H9 (cell line): ENCODE measurements at regions not wholly inside any gene's neighbourhood (a gene's known extent, or its start where the extent isn't known, plus 50 kb on each side); places are given as distances from the start of the nearest gene placed in this dataset.

Experiments
- DNase-seq: peaks from one replicate; pipeline ENCODE4 v3.0.0-alpha.2; 2017
- H2AFZ ChIP-seq: one replicate; pipeline ENCODE4 v1.6.1; 2013; ENCODE audit warnings: mild to moderate bottlenecking, low read length, control low read depth, moderate library complexity
- H2AK5ac ChIP-seq: 2 replicates; pipeline ENCODE4 v1.6.1; 2013; ENCODE audit warnings: low read length, control low read depth, mixed read lengths; ENCODE audit not compliant: insufficient read length
- H2BK120ac ChIP-seq: one replicate; pipeline ENCODE4 v1.6.1; 2013; ENCODE audit warnings: low read depth, mild to moderate bottlenecking, low read length, control low read depth, inconsistent platforms; ENCODE audit not compliant: poor library complexity, severe bottlenecking
- H2BK12ac ChIP-seq: 2 replicates; pipeline ENCODE4 v1.6.1; 2013; ENCODE audit warnings: low read length, control low read depth, mixed read lengths, low read depth; ENCODE audit not compliant: insufficient read length
- H2BK15ac ChIP-seq: 2 replicates; pipeline ENCODE4 v1.6.1; 2013; ENCODE audit warnings: low read depth, low read length, control low read depth
- H2BK20ac ChIP-seq: one replicate; pipeline ENCODE4 v1.6.1; 2013; ENCODE audit warnings: low read depth, mild to moderate bottlenecking, low read length, control low read depth, inconsistent platforms; ENCODE audit not compliant: poor library complexity, severe bottlenecking
- H2BK5ac ChIP-seq: 2 replicates; pipeline ENCODE4 v1.6.1; 2013; ENCODE audit warnings: low read length, control low read depth, mixed read lengths; ENCODE audit not compliant: insufficient read length
- H3K14ac ChIP-seq: 2 replicates; pipeline ENCODE4 v1.6.1; 2013; ENCODE audit warnings: low read length, control low read depth; ENCODE audit not compliant: insufficient read depth
- H3K18ac ChIP-seq: 2 replicates; pipeline ENCODE4 v1.6.1; 2013; ENCODE audit warnings: low read depth, mild to moderate bottlenecking, mixed read lengths, low read length, control low read depth; ENCODE audit not compliant: insufficient read length
- H3K23ac ChIP-seq: 2 replicates; pipeline ENCODE4 v1.6.1; 2013; ENCODE audit warnings: low read length, control low read depth, mixed read lengths, low read depth; ENCODE audit not compliant: insufficient read length
- H3K23me2 ChIP-seq: 2 replicates; pipeline ENCODE4 v1.6.1; 2013; ENCODE audit warnings: low read depth, mild to moderate bottlenecking, mixed read lengths, low read length, control low read depth; ENCODE audit not compliant: insufficient read length, poor library complexity, severe bottlenecking
- H3K27ac ChIP-seq: 2 replicates; pipeline ENCODE4 v1.5.1; 2013; ENCODE audit warnings: low read length, control low read depth, mixed read lengths, low read depth; ENCODE audit not compliant: insufficient read length
- H3K27me3 ChIP-seq: 2 replicates; pipeline ENCODE4 v1.6.1; 2013; ENCODE audit warnings: low read length, control low read depth, inconsistent platforms; ENCODE audit not compliant: insufficient read depth
- H3K4ac ChIP-seq: 2 replicates; pipeline ENCODE4 v1.6.1; 2013; ENCODE audit warnings: low read depth, mild to moderate bottlenecking, control low read depth, inconsistent platforms, low read length, moderate library complexity
- H3K4me1 ChIP-seq: 2 replicates; pipeline ENCODE4 v1.6.1; 2013; ENCODE audit warnings: low read length, control low read depth, inconsistent platforms; ENCODE audit not compliant: insufficient read depth
- H3K4me2 ChIP-seq: 2 replicates; pipeline ENCODE4 v1.6.1; 2013; ENCODE audit warnings: low read length, control low read depth, mixed read lengths; ENCODE audit not compliant: insufficient read length, insufficient read depth
- H3K56ac ChIP-seq: 2 replicates; pipeline ENCODE4 v1.6.1; 2013; ENCODE audit warnings: low read depth, mild to moderate bottlenecking, mixed read lengths, low read length, control low read depth; ENCODE audit not compliant: insufficient read length
- H3K79me1 ChIP-seq: 2 replicates; pipeline ENCODE4 v1.6.1; 2013; ENCODE audit warnings: low read depth, mild to moderate bottlenecking, moderate library complexity, low read length, control low read depth, inconsistent platforms; ENCODE audit not compliant: insufficient read depth, poor library complexity, severe bottlenecking
- H3K79me2 ChIP-seq: 2 replicates; pipeline ENCODE4 v1.6.1; 2013; ENCODE audit warnings: low read length, control low read depth, inconsistent platforms; ENCODE audit not compliant: insufficient read depth
- H3K9ac ChIP-seq: 2 replicates; pipeline ENCODE4 v1.6.1; 2013; ENCODE audit warnings: low read length, control low read depth, mixed read lengths; ENCODE audit not compliant: insufficient read length; ENCODE audit errors: extremely low read depth
- H3K9me3 ChIP-seq: one replicate; pipeline ENCODE4 v1.6.1; 2013; ENCODE audit warnings: low read depth, low read length, inconsistent platforms; ENCODE audit not compliant: control insufficient read depth
- H3T11ph ChIP-seq: one replicate; pipeline ENCODE4 v1.6.1; 2013; ENCODE audit warnings: mild to moderate bottlenecking, low read length, control low read depth, inconsistent platforms
- H4K20me1 ChIP-seq: one replicate; pipeline ENCODE4 v1.6.1; 2013; ENCODE audit not compliant: control insufficient read depth, insufficient read length, insufficient read depth
- H4K5ac ChIP-seq: 2 replicates; pipeline ENCODE4 v1.6.1; 2013; ENCODE audit warnings: low read depth, mild to moderate bottlenecking, mixed read lengths, low read length, control low read depth; ENCODE audit not compliant: insufficient read length
- H4K8ac ChIP-seq: replicated peaks from 2 replicates; pipeline ENCODE4 v1.6.1; 2013; ENCODE audit warnings: low read length, control low read depth, mixed read lengths, low read depth; ENCODE audit not compliant: insufficient read length
- H4K91ac ChIP-seq: 2 replicates; pipeline ENCODE4 v1.6.1; 2013; ENCODE audit warnings: low read depth, mild to moderate bottlenecking, moderate library complexity, mixed read lengths, low read length, control low read depth; ENCODE audit not compliant: insufficient read length
- H3K27ac Mint-ChIP-seq, 3 experiments: 2 replicates in 2 of 3; 3 replicates in 1 of 3; pipeline ENCODE4 v1.8.0; 2020 to 2021; ENCODE audit warnings: mixed read lengths in 3 of 3, mild to moderate bottlenecking in 1 of 3, moderate library complexity in 1 of 3
- H3K27me3 Mint-ChIP-seq: 2 replicates; pipeline ENCODE4 v1.8.0; 2021; ENCODE audit warnings: low read depth, mild to moderate bottlenecking, moderate library complexity, mixed read lengths
- H3K36me3 Mint-ChIP-seq, 3 experiments: 2 replicates in 2 of 3; 3 replicates in 1 of 3; pipeline ENCODE4 v1.8.0; 2020 to 2021; ENCODE audit warnings: low read depth in 3 of 3, mixed read lengths in 3 of 3; ENCODE audit not compliant: insufficient read depth in 1 of 3
- H3K4me1 Mint-ChIP-seq, 2 experiments: 2 replicates each; pipeline ENCODE4 v1.8.0; 2020; ENCODE audit warnings: mixed read lengths in 2 of 2
- H3K4me3 Mint-ChIP-seq, 2 experiments: 2 replicates in 1 of 2; 3 replicates in 1 of 2; pipeline ENCODE4 v1.8.0; 2020 to 2021; ENCODE audit warnings: mild to moderate bottlenecking in 2 of 2, mixed read lengths in 2 of 2, moderate library complexity in 1 of 2
- H3K9me3 Mint-ChIP-seq, 2 experiments: 2 replicates in 1 of 2; 3 replicates in 1 of 2; pipeline ENCODE4 v1.8.0; 2020; ENCODE audit warnings: mild to moderate bottlenecking in 2 of 2, mixed read lengths in 2 of 2, moderate library complexity in 1 of 2
- CTCF ChIP-seq: fragments of 200-600 bp; sonication (generic); conservative IDR thresholded peaks from 3 replicates; pipeline ENCODE4 v1.8.0; 2021; ENCODE audit warnings: antibody characterized with exemption, mild to moderate bottlenecking
- WGBS: extraction: QIAGEN DNeasy Blood & Tissue Kit; methylation state at CpG from one replicate; pipeline ENCODE4 v1.1.7; 2013; ENCODE audit warnings: missing lambda C conversion rate, low lambda C conversion rate, mixed read lengths; ENCODE audit not compliant: insufficient read length; ENCODE audit errors: extremely low coverage; 5-methylcytosine and 5-hydroxymethylcytosine counted together

- Histone ChIP-seq H2BK20ac (no peak overlapping the region), H3K4me2 (no peak overlapping the region), H2BK5ac (no peak overlapping the region), H2BK120ac (no peak overlapping the region), H3K79me2 (no peaks in the 10 kb centered on the region), H2BK12ac (no peak overlapping the region), H4K5ac (no peak overlapping the region), H4K8ac (no peak overlapping the region), H3K56ac (no peak overlapping the region), H3K79me1 (no peaks in the 10 kb centered on the region), H3K23me2 (no peaks in the 10 kb centered on the region), H3K23ac (no peak overlapping the region), H2AFZ (no peak overlapping the region), H3K9ac (no peak overlapping the region), H3K14ac (no peak overlapping the region), H4K20me1 (no peaks in the 10 kb centered on the region), H2AK5ac (no peak overlapping the region), H3K4ac (no peak overlapping the region), H2BK15ac (no peak overlapping the region), H3K27ac (no peak overlapping the region), H3K9me3 (no peaks in the 10 kb centered on the region), H3T11ph (no peak overlapping the region), H3K4me1 (peaks cover 12% of the 10 kb centered on the region; the same call in 1 of the 2 replicates), H4K91ac (no peak overlapping the region), H3K18ac (no peak overlapping the region), H3K27me3 (no peaks in the 10 kb centered on the region)
- no CpG with 5 or more reads among the region's 4 CpGs for WGBS
- Mint-ChIP-seq H3K9me3 (peaks cover 2 to 3% of the 10 kb centered on the region in 2 experiments; a peak in 4 of 5 replicates), H3K27ac (no peak overlapping the region), H3K36me3 (peaks cover 0 to under 1% (median 0%) of the 10 kb centered on the region in 3 experiments; a peak in 1 of 7 replicates), H3K4me3 (no peak overlapping the region), H3K4me1 (peaks cover 20 to 24% of the 10 kb centered on the region in 2 experiments), H3K27me3 (no peaks in the 10 kb centered on the region)
- TF ChIP-seq CTCF = no peak
- no peak for DNase-seq
Observed at GRCh38 chr16:73527187-73527586, 479.3 kb upstream of the ZFHX3 start.
